ENCODE measurements at regions not wholly inside any gene's neighbourhood (a gene's known extent, or its start where the extent isn't known, plus 50 kb on each side); places are given as distances from the start of the nearest gene placed in this dataset.

DNA sequence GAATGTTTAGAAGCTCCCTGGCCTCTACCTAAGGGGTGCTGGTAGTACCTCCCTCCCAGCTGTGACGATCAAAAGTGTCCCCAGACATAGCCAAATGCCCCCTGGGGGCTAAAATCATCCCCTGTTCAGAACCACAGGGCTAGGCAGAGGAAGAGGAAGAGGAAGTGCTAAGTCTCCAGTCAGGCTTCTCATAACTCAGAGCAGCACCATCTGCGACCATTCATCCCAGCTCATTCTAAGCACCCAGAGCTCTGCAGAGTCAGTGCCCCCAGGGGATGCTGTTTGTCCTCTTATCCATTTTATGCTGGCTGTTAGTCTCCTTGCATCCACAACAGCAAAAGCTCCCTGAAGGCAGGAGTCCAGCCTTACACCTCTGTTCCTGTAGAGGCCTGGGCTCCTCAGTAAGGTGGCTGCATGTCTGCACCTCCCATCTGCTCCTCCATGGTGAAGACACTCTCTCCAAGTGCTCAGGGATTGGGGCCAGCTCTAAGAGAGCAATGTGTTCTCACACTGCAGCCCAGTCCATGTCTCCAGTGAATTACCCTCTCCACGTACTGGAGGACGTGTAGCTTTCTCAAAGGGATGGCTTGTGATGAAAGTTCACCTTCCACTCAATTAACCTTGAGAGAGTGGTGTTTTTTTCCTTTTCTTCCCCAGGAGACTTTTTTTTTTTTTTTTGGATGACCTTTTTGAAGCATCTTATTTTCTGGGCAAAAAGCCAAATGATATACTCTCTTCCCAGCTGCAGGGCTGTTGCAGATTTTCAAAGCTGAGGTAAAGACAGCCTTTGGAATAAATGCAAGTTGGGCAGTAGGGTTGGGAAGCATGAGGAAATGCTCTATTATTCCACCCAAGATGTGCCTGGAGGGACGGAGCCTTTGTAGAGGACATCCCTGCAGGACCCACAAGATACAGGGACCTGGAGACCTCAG lies 158.9 kb upstream of the SLC14A2 start:
- TF ChIP-seq, protein P1, sequence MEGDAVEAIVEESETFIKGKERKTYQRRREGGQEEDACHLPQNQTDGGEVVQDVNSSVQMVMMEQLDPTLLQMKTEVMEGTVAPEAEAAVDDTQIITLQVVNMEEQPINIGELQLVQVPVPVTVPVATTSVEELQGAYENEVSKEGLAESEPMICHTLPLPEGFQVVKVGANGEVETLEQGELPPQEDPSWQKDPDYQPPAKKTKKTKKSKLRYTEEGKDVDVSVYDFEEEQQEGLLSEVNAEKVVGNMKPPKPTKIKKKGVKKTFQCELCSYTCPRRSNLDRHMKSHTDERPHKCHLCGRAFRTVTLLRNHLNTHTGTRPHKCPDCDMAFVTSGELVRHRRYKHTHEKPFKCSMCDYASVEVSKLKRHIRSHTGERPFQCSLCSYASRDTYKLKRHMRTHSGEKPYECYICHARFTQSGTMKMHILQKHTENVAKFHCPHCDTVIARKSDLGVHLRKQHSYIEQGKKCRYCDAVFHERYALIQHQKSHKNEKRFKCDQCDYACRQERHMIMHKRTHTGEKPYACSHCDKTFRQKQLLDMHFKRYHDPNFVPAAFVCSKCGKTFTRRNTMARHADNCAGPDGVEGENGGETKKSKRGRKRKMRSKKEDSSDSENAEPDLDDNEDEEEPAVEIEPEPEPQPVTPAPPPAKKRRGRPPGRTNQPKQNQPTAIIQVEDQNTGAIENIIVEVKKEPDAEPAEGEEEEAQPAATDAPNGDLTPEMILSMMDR (conservative IDR thresholded peaks at IDR 0.05), result no peak
- Mint-ChIP-seq H3K27ac (no peak overlapping the region), H3K27me3 (no peaks in the 10 kb centered on the region), H3K9me3 (no peaks in the 10 kb centered on the region), H3K4me3 (no peak overlapping the region), H3K36me3 (no peaks in the 10 kb centered on the region), H3K4me1 (ENCODE audit: unreplicated experiment) (peaks cover 14% of the 10 kb centered on the region)
- no peak for DNase-seq (ENCODE audit: extremely low spot score, unreplicated experiment)

DNA sequence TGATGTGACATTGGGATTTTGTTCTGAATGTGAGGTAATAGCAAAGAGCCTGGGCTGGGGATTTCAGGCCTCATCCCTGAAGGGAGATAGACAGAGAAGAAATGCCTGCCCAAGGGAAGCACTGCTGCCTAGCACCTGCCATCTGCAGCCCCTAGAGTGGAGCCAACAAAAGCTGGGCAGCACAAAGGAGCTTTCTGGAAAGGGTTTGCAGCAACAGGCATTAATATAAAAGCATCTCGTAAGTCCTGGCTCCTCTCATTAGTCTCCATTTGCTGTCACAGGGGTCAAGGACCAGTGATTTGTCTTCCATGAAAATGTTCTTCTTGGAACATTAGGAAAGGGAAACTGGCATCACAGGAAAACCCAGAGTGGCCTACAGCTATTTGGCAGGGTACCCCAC lies 157.2 kb upstream of the SLC14A2 start:
- Mint-ChIP-seq H3K27ac (no peak overlapping the region), H3K36me3 (no peaks in the 10 kb centered on the region), H3K27me3 (no peaks in the 10 kb centered on the region), H3K4me3 (no peak overlapping the region), H3K4me1 (ENCODE audit: unreplicated experiment) (peaks cover 14% of the 10 kb centered on the region), H3K9me3 (no peaks in the 10 kb centered on the region)
- TF ChIP-seq, protein P1 (conservative IDR thresholded peaks at IDR 0.05), result no peak
- no peak for DNase-seq (ENCODE audit: extremely low spot score, unreplicated experiment)

DNA sequence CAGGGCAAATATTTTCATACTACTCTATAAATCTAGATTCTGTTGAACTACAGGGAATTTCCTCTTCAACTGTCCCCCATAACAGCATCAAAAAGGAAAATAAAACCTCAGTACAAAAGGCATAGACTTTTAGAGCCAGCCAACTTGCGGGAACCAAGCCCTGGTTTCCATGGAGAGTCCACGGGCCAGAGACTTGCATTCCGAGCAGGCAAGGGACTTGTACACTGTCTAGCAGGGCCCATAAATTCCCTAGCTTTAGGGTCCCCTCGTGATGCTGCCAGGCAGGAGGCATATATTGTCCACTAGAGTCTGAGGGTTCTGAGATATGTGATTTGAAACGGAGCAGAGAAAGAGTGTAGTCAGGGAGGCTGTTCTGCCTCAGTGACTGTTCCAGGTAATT lies 153.1 kb upstream of the SLC14A2 start:
- Mint-ChIP-seq H3K4me1 (ENCODE audit: unreplicated experiment) (peaks cover 8% of the 10 kb centered on the region), H3K27me3 (peaks cover 3% of the 10 kb centered on the region), H3K36me3 (no peaks in the 10 kb centered on the region), H3K27ac (no peak overlapping the region), H3K4me3 (no peak overlapping the region), H3K9me3 (no peaks in the 10 kb centered on the region)
- TF ChIP-seq, protein P1 (conservative IDR thresholded peaks at IDR 0.05), result no peak
- DNase-seq (ENCODE audit: extremely low spot score, unreplicated experiment), result no peak

DNA sequence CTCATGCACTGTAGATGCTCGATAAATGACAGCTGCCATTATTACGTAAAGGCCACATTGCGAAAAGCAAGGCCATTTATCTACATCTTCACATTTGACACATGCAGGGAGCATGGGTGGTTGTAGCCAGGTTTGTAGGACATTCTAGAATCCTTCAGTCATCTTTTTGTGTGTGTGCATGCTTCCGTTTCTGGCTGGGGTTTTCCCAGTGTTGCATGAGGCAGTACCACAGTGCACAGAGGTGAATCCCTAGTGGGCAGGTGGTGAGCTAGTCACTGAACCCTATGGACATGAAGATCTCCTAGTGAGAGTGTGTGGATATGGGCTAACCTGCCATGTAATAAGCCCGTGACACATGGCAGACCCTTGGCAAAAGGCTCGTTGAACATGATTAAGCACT lies 151.8 kb upstream of the SLC14A2 start:
- Mint-ChIP-seq H3K4me1 (ENCODE audit: unreplicated experiment) (no peaks in the 10 kb centered on the region), H3K27ac (no peak overlapping the region), H3K9me3 (no peaks in the 10 kb centered on the region), H3K4me3 (no peak overlapping the region), H3K36me3 (no peaks in the 10 kb centered on the region), H3K27me3 (peaks cover 3% of the 10 kb centered on the region)
- TF ChIP-seq, protein P1 (conservative IDR thresholded peaks at IDR 0.05), result no peak
- no peak for DNase-seq (ENCODE audit: extremely low spot score, unreplicated experiment)

DNA sequence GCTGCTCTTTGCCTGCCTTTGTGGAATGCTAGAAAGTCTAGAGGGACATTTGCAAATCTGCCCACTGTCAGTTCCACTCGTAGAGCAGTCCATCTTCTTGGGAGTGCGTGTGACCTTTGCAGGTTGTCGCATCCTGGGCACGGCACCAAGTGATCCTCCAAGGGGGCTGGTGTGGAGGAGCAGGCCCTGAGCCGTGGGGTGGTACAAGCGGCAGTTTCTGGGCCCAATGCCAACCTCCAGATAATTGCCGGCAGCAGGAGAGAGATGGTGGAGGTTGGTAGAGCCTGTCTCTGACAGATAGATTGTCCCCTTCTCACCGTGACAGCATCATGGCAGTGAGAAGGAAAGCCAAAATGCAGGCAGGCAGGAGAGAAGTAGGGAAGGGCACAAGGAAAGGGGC lies 150.7 kb upstream of the SLC14A2 start:
- no peaks in the 10 kb centered on the region for H3K36me3 Mint-ChIP-seq
- TF ChIP-seq, protein P1 (conservative IDR thresholded peaks at IDR 0.05), result no peak
- H3K4me1 Mint-ChIP-seq (ENCODE audit: unreplicated experiment), result no peaks in the 10 kb centered on the region
- DNase-seq (ENCODE audit: extremely low spot score, unreplicated experiment), result no peak
- H3K4me3 Mint-ChIP-seq, result no peak overlapping the region
- H3K9me3 Mint-ChIP-seq, result no peaks in the 10 kb centered on the region
- H3K27me3 Mint-ChIP-seq, result peaks cover 3% of the 10 kb centered on the region
- no peak overlapping the region for H3K27ac Mint-ChIP-seq
